ENCODE measurements at regions not wholly inside any gene's neighbourhood (a gene's known extent, or its start where the extent isn't known, plus 50 kb on each side); places are given as distances from the start of the nearest gene placed in this dataset.

DNA sequence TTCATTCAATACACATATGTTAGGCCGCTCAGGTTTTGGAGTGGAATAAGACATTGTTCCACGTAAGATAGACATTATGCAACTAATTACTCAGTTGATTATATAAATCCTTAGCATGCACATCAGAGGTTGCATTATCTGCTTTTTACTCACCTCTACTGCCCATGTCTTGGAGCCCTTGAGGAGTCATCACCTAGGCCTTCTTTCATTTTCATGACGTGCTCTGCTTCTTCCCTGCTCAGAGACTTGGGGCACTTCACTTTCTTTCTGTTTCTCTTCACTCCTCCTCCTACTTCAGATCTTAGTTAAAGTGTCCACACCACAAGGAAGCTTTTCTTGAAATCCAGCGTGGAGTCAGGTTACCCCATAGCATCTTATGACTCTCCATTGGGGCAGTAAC is 241.1 kb downstream of the TLR4 start:
- no peak for DNase-seq

GRCh38 chr9:117951127-117951526 is 246.9 kb downstream of the TLR4 start:
- DNase-seq = no peak

GRCh38 chr9:117952581-117952980 is 248.4 kb downstream of the TLR4 start:
- no peak for DNase-seq

- DNase-seq = no peak
Measured at GRCh38 chr9:117957267-117957666, 253.1 kb downstream of the TLR4 start.

DNA sequence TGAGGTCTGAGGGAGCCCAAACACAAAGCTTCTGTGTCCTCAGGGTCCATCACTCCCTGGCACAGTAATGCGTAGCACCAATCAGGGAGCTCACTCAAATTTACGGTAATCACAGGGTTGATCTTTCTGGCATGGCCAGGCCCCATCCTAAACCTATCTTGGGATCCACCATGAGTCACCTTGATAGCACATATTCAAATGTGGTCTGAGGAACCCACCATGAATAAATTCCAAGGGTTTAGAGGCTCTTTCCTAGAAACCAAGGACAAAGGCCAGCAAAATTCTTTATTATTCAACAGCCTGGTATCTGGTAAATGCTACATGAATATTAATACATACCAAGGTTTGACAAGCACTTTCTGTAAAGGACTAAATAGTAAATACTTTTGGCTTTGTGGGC is 254.5 kb downstream of the TLR4 start:
- no peak for DNase-seq

DNA sequence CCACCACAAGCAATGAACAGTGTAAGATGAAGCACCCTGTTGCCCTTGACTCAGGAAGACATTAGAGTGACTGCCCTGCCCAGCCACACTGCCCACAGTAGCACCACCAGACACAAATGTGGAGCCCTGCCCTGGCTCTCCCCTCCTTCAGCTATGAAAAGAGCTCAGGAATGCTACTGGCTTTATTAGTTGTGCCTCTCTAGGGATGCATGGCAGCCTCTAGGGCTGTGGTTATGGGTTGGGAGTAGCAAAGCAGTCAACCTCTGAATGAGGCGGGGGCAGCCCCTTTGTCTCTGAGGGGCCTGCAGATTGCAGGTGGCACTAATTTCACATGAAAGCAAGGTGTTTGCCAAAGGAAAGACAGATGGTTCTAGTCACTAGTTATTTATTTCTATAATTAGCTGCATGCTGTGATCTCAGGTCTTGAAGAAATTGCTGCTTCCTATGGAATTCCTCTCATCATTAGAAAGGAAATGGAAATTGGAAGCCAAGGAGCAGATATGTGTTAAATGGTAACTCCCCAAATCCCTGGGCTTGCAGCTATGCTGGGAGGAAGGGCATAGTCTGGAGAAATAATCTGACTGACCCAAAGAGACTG is 259.4 kb downstream of the TLR4 start:
- DNase-seq = no peak

GRCh38 chr9:117970276-117971050 is 266.3 kb downstream of the TLR4 start:
- DNase-seq = no peak

DNA sequence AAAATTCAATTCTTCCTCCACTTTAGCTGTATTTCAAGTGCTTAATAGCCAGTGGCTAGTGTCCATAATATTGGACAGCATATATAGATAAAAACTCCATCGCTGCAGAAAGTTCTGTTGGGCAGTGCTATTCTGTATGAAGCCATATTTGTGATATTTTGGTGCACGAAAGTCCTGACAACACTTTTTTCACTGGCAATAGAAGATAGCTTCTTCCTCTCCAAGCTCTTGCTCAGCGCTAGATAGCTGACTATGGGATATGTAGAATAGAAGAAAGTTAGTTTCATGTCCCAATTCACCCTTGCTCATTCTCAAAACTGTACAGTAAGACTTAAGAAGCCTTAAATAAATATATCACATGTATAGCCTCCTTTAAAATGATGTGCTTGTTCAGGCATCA is 269.9 kb downstream of the TLR4 start:
- DNase-seq = no peak

- DNase-seq = no peak
Measured at GRCh38 chr9:117979914-117980313, 275.7 kb downstream of the TLR4 start.

- no peak for DNase-seq
Measured at GRCh38 chr9:117987945-117988344, 283.7 kb downstream of the TLR4 start.

DNA sequence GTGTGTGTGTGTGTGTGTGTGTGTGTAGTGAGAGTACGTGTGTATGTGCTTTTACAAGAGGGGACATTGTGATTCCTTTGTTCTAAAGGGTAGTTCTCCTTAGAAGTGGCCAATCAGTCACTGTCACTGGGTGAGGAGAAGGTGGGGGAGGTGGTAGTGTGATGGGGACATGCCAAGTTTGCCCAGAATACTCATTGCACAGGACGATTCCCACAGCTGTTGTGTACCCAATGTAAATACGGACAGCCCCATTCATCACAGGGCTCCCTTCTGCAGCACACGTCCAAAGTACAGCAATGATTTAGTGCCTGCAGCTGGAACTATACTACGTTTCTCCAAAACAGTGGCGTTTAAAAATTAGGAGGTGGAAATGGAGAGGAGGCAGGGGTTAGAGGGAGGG is 287.8 kb downstream of the TLR4 start:
- no peak for DNase-seq

GRCh38 chr9:118000581-118000980 is 296.4 kb downstream of the TLR4 start:
- no peak for DNase-seq

DNA sequence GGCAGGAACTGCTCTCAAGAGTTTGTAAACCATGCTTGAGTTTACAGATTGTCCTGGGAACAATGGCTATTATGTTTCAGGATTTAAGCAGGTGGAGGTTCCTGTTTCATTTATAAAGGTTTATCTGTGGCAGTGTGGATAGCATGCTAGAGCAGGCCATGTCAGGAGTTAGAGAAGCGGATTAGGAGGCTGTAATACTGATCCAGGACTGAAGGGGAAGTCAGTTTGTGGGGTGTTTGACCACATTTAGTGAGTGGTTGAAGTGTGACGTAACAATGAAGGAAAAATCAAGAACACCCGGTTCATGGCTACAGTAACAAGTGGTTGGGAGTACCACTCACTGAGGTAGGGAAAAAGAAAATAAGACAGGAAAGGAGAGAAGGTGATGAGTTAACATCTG is 299.0 kb downstream of the TLR4 start:
- no peak for DNase-seq

- DNase-seq = no peak
Measured at GRCh38 chr9:118008246-118008645, 304.0 kb downstream of the TLR4 start.

GRCh38 chr9:118009614-118010013 is 305.4 kb downstream of the TLR4 start:
- DNase-seq = no peak

- no peak for DNase-seq
Measured at GRCh38 chr9:118017607-118018122, 313.5 kb downstream of the TLR4 start.

GRCh38 chr9:118023644-118024043 is 319.4 kb downstream of the TLR4 start:
- no peak for DNase-seq

DNA sequence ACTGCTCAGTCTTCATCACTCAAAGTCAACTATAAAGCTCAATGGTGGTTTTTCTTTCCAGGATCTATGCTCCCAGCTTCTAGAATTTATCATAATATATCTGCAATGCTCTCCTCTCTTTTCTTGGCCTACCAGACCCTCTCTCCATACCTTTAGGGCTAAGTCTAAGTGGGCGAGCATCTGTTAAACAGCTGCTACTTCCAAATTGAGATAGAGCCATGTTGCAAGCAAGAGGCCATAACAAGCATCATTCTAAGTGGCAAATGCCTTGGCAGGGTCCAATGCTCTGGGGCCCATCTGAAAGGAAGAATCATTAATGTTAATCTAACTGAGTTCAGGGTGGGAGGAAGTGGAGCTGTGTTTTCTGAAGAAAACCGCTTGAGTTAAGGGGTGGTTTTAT is 324.0 kb downstream of the TLR4 start:
- no peak for DNase-seq

DNA sequence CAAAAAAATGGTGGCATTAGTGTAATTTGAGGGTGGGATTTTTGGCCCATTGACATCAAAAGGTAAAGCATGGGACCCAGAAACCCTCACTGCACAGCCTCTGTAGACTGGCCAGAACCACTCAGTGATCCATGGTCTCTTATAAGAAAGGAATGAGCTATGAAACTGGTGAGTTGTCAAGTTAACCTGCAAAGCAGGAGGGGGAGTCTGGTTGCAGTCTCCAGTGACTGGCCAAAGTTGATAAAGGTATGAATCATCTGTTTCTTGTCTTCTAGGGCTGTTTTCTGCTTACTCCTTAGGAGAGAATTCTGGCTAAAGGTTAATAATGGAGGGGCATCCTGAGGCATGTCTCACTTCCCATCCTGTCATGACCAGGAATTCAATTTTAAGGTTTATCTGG is 325.2 kb downstream of the TLR4 start:
- no peak for DNase-seq

DNA sequence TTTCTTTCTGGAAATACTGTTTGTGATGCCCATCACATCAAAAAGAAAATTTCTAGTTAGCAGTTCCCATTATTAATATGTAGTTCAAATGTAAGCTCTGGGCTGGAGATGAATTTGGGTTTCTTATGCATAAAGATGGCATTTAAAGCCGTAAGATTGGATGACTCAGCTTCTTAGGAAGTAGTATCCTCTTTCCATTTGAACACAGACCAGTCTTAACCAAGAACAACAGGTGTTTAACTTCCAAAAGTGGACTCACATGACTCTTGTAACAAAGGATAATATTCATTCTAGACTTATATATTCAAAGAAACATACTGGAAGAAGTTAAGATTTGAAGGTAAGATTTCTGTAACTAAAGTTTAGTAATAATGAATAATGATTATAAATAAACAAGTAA is 330.5 kb downstream of the TLR4 start:
- DNase-seq = no peak

GRCh38 chr9:118038713-118039112 is 334.5 kb downstream of the TLR4 start:
- DNase-seq = no peak

- no peak for DNase-seq
Measured at GRCh38 chr9:118058227-118058626, 354.0 kb downstream of the TLR4 start.

- no peak for DNase-seq
Measured at GRCh38 chr9:118059484-118060278, 355.5 kb downstream of the TLR4 start.

DNA sequence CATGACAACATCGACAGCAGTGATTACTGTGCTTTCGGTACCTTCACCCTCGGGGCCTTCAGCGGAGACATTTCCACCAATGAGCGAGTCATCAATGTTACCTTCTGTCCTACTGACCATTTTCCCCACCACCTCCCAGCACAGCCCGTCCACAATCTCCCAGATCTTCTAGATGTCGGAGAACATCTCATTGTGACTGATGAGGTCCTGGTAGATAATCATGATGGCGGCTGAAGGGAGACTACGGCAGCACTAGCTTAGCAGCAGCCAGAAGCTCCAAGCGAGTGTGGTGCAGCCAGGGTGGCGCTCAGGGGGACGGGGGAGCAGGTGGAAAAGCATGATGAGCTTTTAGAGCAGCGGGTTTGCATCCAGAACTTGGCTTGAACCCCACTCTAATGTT is 379.0 kb downstream of the TLR4 start:
- DNase-seq = no peak
